ENCODE measurements at regions not wholly inside any gene's neighbourhood (a gene's known extent, or its start where the extent isn't known, plus 50 kb on each side); places are given as distances from the start of the nearest gene placed in this dataset.

DNA sequence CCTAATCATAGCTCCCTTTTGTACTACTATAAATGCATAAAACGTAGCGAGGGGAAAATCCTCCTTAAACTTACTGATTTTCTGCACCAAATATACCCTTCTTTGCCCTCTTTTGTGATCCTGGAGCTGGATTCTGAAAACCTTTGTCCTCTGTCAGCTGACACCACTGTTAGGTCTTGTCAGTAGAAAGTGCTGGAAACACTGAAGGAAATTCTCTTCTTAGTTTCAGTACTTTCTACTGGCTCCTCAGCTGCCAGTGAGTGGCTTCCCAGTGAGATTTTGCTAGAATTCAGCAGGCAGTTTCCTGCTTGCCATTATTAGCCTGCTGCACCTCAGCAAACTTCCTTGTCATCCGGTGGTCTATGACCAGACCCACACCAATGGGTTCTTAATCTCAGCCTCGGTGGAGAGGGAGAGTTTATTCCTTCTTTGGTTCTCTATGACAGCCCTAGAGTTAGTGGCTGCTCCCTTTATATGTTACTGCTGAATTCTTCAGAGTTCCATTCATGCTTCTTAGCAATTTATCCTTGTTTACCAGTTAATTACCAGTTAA lies 476.2 kb downstream of the FSCB start:
- Histone ChIP-seq H3K4me3 (replicated peaks in 1 of 3; ENCODE audit: insufficient read depth in 1 of 3, low read depth in 2 of 3, low read length in 3 of 3) (no peak overlapping the region), H3K36me3 (replicated peaks in 1 of 2; ENCODE audit: control insufficient read depth in 1 of 2, insufficient read depth in 2 of 2, low read length in 2 of 2) (no peaks in the 10 kb centered on the region), H4K20me1 (ENCODE audit: insufficient read depth, low read length) (no peaks in the 10 kb centered on the region), H3K4me2 (ENCODE audit: low read depth, low read length) (no peak overlapping the region), H3K9me3 (ENCODE audit: low read length) (no peaks in the 10 kb centered on the region), H2AFZ (ENCODE audit: low read length) (no peak overlapping the region), H3K4me1 (ENCODE audit: insufficient read depth, low read length) (no peaks in the 10 kb centered on the region), H3K27me3 (ENCODE audit: control insufficient read depth in 1 of 2, insufficient read depth in 2 of 2, low read length in 2 of 2) (no peaks in the 10 kb centered on the region), H3K9ac (ENCODE audit: insufficient read depth, low read depth, low read length) (no peak overlapping the region), H3K27ac (ENCODE audit: extremely low read length, insufficient read depth, low read length) (no peak overlapping the region), H3K79me2 (ENCODE audit: insufficient read depth, low read length) (no peaks in the 10 kb centered on the region)
- no peak for DNase-seq (ENCODE audit: low spot score)
- no peak for FAIRE-seq
- POLR2A ChIA-PET: no interaction called here
- TF ChIP-seq HMG20B (CRISPR knock-in tag; conservative IDR thresholded peaks at IDR 0.05): no peak
- TF ChIP-seq SCMH1 (CRISPR knock-in tag; IDR thresholded peaks at IDR 0.05; ENCODE audit: borderline replicate concordance): no peak
- BruUV-seq (replicated peaks): no TSS peak
- CTCF ChIA-PET (ENCODE audit: low intra/inter-chr PET ratio, low total read pairs): interaction anchor here (0.6 kb wide), 1 partner anchor 86 kb away, joined by 3 read pairs; no protein-coding TSS in a partner anchor
- in situ Hi-C loops (cut with HindIII; ENCODE audit: extremely low pct_ligation_motif_present, low pct_unique_long_range_greater_than_20kb): no loop called here
- intact Hi-C loops (cut with micrococcal nuclease; ENCODE audit: unreplicated experiment): no loop called here
- WGBS (ENCODE audit: low lambda C conversion rate): 0% methylated on average over 4 of the region's 4 CpGs
- no peak for ATAC-seq

DNA sequence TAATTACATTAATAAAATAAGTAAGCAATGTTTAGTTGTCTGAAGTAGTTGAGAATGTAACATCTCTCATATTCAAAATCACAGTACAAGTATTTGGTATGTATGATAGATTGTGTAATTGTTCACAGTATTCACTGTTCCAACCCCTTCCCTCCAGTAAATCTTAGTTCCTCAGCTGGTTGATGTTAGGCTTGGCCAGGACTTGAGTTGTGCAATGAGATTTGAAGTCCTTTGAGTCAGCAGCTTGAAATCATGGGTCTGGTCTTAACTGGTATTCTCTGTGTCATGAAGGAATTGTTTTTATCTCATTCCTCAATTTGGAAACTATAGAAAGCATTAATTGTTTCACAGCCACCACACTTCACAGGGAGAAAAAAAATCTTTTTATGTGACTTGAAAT lies 477.1 kb downstream of the FSCB start:
- Histone ChIP-seq H3K27me3 (ENCODE audit: control insufficient read depth in 1 of 2, insufficient read depth in 2 of 2, low read length in 2 of 2) (no peaks in the 10 kb centered on the region), H4K20me1 (ENCODE audit: insufficient read depth, low read length) (no peaks in the 10 kb centered on the region), H2AFZ (ENCODE audit: low read length) (no peak overlapping the region), H3K9me3 (ENCODE audit: low read length) (no peaks in the 10 kb centered on the region), H3K4me2 (ENCODE audit: low read depth, low read length) (no peak overlapping the region), H3K36me3 (replicated peaks in 1 of 2; ENCODE audit: control insufficient read depth in 1 of 2, insufficient read depth in 2 of 2, low read length in 2 of 2) (no peaks in the 10 kb centered on the region), H3K79me2 (ENCODE audit: insufficient read depth, low read length) (no peaks in the 10 kb centered on the region), H3K4me3 (replicated peaks in 1 of 3; ENCODE audit: insufficient read depth in 1 of 3, low read depth in 2 of 3, low read length in 3 of 3) (no peak overlapping the region), H3K27ac (ENCODE audit: extremely low read length, insufficient read depth, low read length) (no peak overlapping the region), H3K4me1 (ENCODE audit: insufficient read depth, low read length) (no peaks in the 10 kb centered on the region), H3K9ac (ENCODE audit: insufficient read depth, low read depth, low read length) (no peak overlapping the region)
- DNase-seq (ENCODE audit: low spot score) (no peak), FAIRE-seq (no peak), ATAC-seq (no peak)
- ChIA-PET CTCF (ENCODE audit: low intra/inter-chr PET ratio, low total read pairs) (no interaction called here), POLR2A (no interaction called here)
- no TSS peak for BruUV-seq (replicated peaks)
- in situ Hi-C loops (cut with HindIII; ENCODE audit: extremely low pct_ligation_motif_present, low pct_unique_long_range_greater_than_20kb): no loop called here
- intact Hi-C loops (cut with micrococcal nuclease; ENCODE audit: unreplicated experiment): no loop called here
- TF ChIP-seq, protein P1, sequence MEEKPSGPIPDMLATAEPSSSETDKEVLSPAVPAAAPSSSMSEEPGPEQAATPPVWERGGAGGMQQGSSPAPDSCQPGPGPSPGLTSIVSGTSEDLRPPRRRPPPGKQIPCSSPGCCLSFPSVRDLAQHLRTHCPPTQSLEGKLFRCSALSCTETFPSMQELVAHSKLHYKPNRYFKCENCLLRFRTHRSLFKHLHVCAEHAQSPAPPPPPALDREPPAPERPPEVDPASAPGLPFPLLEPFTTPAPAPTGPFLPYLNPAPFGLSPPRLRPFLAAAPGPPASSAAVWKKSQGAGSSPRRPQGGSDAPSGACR (CRISPR knock-in tag; IDR thresholded peaks at IDR 0.05): no peak
- TF ChIP-seq NPAS2 (CRISPR knock-in tag; IDR thresholded peaks at IDR 0.05; ENCODE audit: borderline replicate concordance) (no peak), PAWR (CRISPR knock-in tag; IDR thresholded peaks at IDR 0.05; ENCODE audit: borderline replicate concordance) (no peak), ZSCAN25 (CRISPR knock-in tag; IDR thresholded peaks at IDR 0.05) (no peak), RFXAP (CRISPR knock-in tag; IDR thresholded peaks at IDR 0.05; ENCODE audit: borderline replicate concordance) (no peak), MLLT10 (CRISPR knock-in tag; IDR thresholded peaks at IDR 0.05) (no peak), ZNF180 (CRISPR knock-in tag; IDR thresholded peaks at IDR 0.05; ENCODE audit: borderline replicate concordance, low read depth) (no peak), ZNF432 (CRISPR knock-in tag; IDR thresholded peaks at IDR 0.05; ENCODE audit: borderline replicate concordance) (no peak), MTA1 (CRISPR knock-in tag; IDR thresholded peaks at IDR 0.05; ENCODE audit: borderline replicate concordance) (no peak)
- TF ChIP-seq, protein P2, sequence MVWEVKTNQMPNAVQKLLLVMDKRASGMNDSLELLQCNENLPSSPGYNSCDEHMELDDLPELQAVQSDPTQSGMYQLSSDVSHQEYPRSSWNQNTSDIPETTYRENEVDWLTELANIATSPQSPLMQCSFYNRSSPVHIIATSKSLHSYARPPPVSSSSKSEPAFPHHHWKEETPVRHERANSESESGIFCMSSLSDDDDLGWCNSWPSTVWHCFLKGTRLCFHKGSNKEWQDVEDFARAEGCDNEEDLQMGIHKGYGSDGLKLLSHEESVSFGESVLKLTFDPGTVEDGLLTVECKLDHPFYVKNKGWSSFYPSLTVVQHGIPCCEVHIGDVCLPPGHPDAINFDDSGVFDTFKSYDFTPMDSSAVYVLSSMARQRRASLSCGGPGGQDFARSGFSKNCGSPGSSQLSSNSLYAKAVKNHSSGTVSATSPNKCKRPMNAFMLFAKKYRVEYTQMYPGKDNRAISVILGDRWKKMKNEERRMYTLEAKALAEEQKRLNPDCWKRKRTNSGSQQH (CRISPR knock-in tag; IDR thresholded peaks at IDR 0.05; ENCODE audit: low read depth): no peak
